Naive B cell (primary cell): ENCODE measurements at regions not wholly inside any gene's neighbourhood (a gene's known extent, or its start where the extent isn't known, plus 50 kb on each side); places are given as distances from the start of the nearest gene placed in this dataset.

ENCODE experiments used
- ATAC-seq, 2 donors: fragments of 150-1000 bp; cut with Tn5 transposase; 2 replicates each; pipeline ENCODE4 v1.10.0; 2021; ENCODE audit warnings: low read depth in 2 of 2, mild to moderate bottlenecking in 2 of 2, moderate library complexity in 2 of 2
- DNase-seq: peaks from one replicate; pipeline ENCODE4 v3.0.0; 2022
- H3K27ac Mint-ChIP-seq, 6 donors: one replicate each; pipeline ENCODE4 v1.8.0; 2020 to 2022; ENCODE audit warnings: mild to moderate bottlenecking in 6 of 6, mixed read lengths in 6 of 6, moderate library complexity in 5 of 6, inconsistent platforms in 2 of 6
- H3K27me3 Mint-ChIP-seq, 3 donors: one replicate each; pipeline ENCODE4 v1.8.0; 2021 to 2022; ENCODE audit warnings: mixed read lengths in 3 of 3, mild to moderate bottlenecking in 1 of 3
- H3K36me3 Mint-ChIP-seq, 2 donors: one replicate each; pipeline ENCODE4 v1.8.0; 2020 to 2022; ENCODE audit warnings: mixed read lengths in 2 of 2, inconsistent platforms in 1 of 2, mild to moderate bottlenecking in 1 of 2
- H3K4me1 Mint-ChIP-seq, 3 donors: one replicate each; pipeline ENCODE4 v1.8.0; 2020 to 2022; ENCODE audit warnings: mixed read lengths in 3 of 3, inconsistent platforms in 1 of 3, mild to moderate bottlenecking in 1 of 3, moderate library complexity in 1 of 3
- H3K4me3 Mint-ChIP-seq, 8 donors: one replicate each; pipeline ENCODE4 v1.8.0; 2020 to 2022; ENCODE audit warnings: mild to moderate bottlenecking in 8 of 8, mixed read lengths in 8 of 8, moderate library complexity in 8 of 8, inconsistent platforms in 2 of 8
- H3K9me3 Mint-ChIP-seq, 7 donors: one replicate each; pipeline ENCODE4 v1.8.0; 2020 to 2022; ENCODE audit warnings: mixed read lengths in 7 of 7, mild to moderate bottlenecking in 5 of 7, inconsistent platforms in 2 of 7, moderate library complexity in 1 of 7

GRCh38 chr16:6200861-6201260, 1103.3 kb upstream of the EEF2KMT start:
- H3K36me3 Mint-ChIP-seq = no peaks in the 10 kb centered on the region
- no peaks in the 10 kb centered on the region for H3K27me3 Mint-ChIP-seq
- ATAC-seq (no peak), DNase-seq (no peak)
- H3K4me3 Mint-ChIP-seq = no peak overlapping the region
- H3K9me3 Mint-ChIP-seq = peaks cover 0 to 13% (median 3%) of the 10 kb centered on the region in 7 donors
- no peak overlapping the region for H3K27ac Mint-ChIP-seq
- no peaks in the 10 kb centered on the region for H3K4me1 Mint-ChIP-seq

GRCh38 chr16:6200271-6200670, 1102.7 kb upstream of the EEF2KMT start:
- H3K4me1 Mint-ChIP-seq = no peaks in the 10 kb centered on the region
- no peaks in the 10 kb centered on the region for H3K27me3 Mint-ChIP-seq
- DNase-seq (no peak), ATAC-seq (no peak)
- peak overlapping the region in 1 of 8 donors; percentile 29 for H3K4me3 Mint-ChIP-seq
- no peaks in the 10 kb centered on the region for H3K36me3 Mint-ChIP-seq
- no peak overlapping the region for H3K27ac Mint-ChIP-seq
- peaks cover under 1 to 13% (median 3%) of the 10 kb centered on the region in 7 donors for H3K9me3 Mint-ChIP-seq

- Mint-ChIP-seq H3K4me1 (no peaks in the 10 kb centered on the region), H3K36me3 (no peaks in the 10 kb centered on the region), H3K27me3 (no peaks in the 10 kb centered on the region), H3K4me3 (no peak overlapping the region), H3K9me3 (peaks cover under 1 to 30% (median 10%) of the 10 kb centered on the region in 7 donors), H3K27ac (no peak overlapping the region)
- ATAC-seq (no peak), DNase-seq (no peak)
These were observed 1098.4 kb upstream of the EEF2KMT start for GRCh38 chr16:6195966-6196365.

- H3K27ac Mint-ChIP-seq = no peak overlapping the region
- H3K9me3 Mint-ChIP-seq = peaks cover 0 to 27% (median 7%) of the 10 kb centered on the region in 7 donors
- H3K36me3 Mint-ChIP-seq = no peaks in the 10 kb centered on the region
- no peaks in the 10 kb centered on the region for H3K27me3 Mint-ChIP-seq
- DNase-seq (no peak), ATAC-seq (no peak)
- H3K4me3 Mint-ChIP-seq = no peak overlapping the region
- H3K4me1 Mint-ChIP-seq = no peaks in the 10 kb centered on the region
These were observed 1096.1 kb upstream of the EEF2KMT start for GRCh38 chr16:6193718-6194117.

GRCh38 chr16:6192984-6193383, 1095.4 kb upstream of the EEF2KMT start:
- H3K4me3 Mint-ChIP-seq = no peak overlapping the region
- DNase-seq (no peak), ATAC-seq (no peak)
- H3K36me3 Mint-ChIP-seq = no peaks in the 10 kb centered on the region
- no peaks in the 10 kb centered on the region for H3K27me3 Mint-ChIP-seq
- H3K27ac Mint-ChIP-seq = no peak overlapping the region
- no peaks in the 10 kb centered on the region for H3K4me1 Mint-ChIP-seq
- peaks cover 0 to 27% (median 7%) of the 10 kb centered on the region in 7 donors for H3K9me3 Mint-ChIP-seq

GRCh38 chr16:6192532-6192931, 1094.9 kb upstream of the EEF2KMT start:
- Mint-ChIP-seq H3K36me3 (no peaks in the 10 kb centered on the region), H3K9me3 (peaks cover 0 to 27% (median 7%) of the 10 kb centered on the region in 7 donors), H3K4me3 (no peak overlapping the region), H3K27ac (no peak overlapping the region), H3K27me3 (no peaks in the 10 kb centered on the region), H3K4me1 (no peaks in the 10 kb centered on the region)
- ATAC-seq = no peak
- no peak for DNase-seq

GRCh38 chr16:6190776-6191175, 1093.2 kb upstream of the EEF2KMT start:
- Mint-ChIP-seq H3K4me1 (no peaks in the 10 kb centered on the region), H3K27me3 (no peaks in the 10 kb centered on the region), H3K9me3 (peaks cover 0 to 27% (median 7%) of the 10 kb centered on the region in 7 donors), H3K27ac (no peak overlapping the region), H3K36me3 (no peaks in the 10 kb centered on the region), H3K4me3 (no peak overlapping the region)
- no peak for DNase-seq
- ATAC-seq = no peak

GRCh38 chr16:6189216-6189615, 1091.6 kb upstream of the EEF2KMT start:
- no peaks in the 10 kb centered on the region for H3K27me3 Mint-ChIP-seq
- H3K27ac Mint-ChIP-seq = no peak overlapping the region
- H3K9me3 Mint-ChIP-seq = peaks cover under 1 to 20% (median 6%) of the 10 kb centered on the region in 7 donors
- no peaks in the 10 kb centered on the region for H3K4me1 Mint-ChIP-seq
- no peak overlapping the region for H3K4me3 Mint-ChIP-seq
- no peak for ATAC-seq
- peaks cover 0 to 2% of the 10 kb centered on the region in 2 donors for H3K36me3 Mint-ChIP-seq
- DNase-seq = no peak

GRCh38 chr16:6177616-6178180, 1080.1 kb upstream of the EEF2KMT start:
- H3K4me1 Mint-ChIP-seq = no peaks in the 10 kb centered on the region
- no peak overlapping the region for H3K4me3 Mint-ChIP-seq
- H3K27me3 Mint-ChIP-seq = no peaks in the 10 kb centered on the region
- peaks cover 0 to 11% (median 3%) of the 10 kb centered on the region in 7 donors for H3K9me3 Mint-ChIP-seq
- H3K36me3 Mint-ChIP-seq = no peaks in the 10 kb centered on the region
- ATAC-seq (no peak), DNase-seq (no peak)
- no peak overlapping the region for H3K27ac Mint-ChIP-seq

- no peak for DNase-seq
- no peak for ATAC-seq
- H3K27ac Mint-ChIP-seq = no peak overlapping the region
- no peaks in the 10 kb centered on the region for H3K4me1 Mint-ChIP-seq
- H3K4me3 Mint-ChIP-seq = no peak overlapping the region
- H3K36me3 Mint-ChIP-seq = no peaks in the 10 kb centered on the region
- no peaks in the 10 kb centered on the region for H3K27me3 Mint-ChIP-seq
- peaks cover 0 to 14% (median 3%) of the 10 kb centered on the region in 7 donors for H3K9me3 Mint-ChIP-seq
These were observed 1072.4 kb upstream of the EEF2KMT start for GRCh38 chr16:6170022-6170421.

GRCh38 chr16:6165330-6165979, 1067.9 kb upstream of the EEF2KMT start:
- Mint-ChIP-seq H3K4me3 (no peak overlapping the region), H3K27me3 (no peaks in the 10 kb centered on the region), H3K27ac (no peak overlapping the region), H3K9me3 (peaks cover 0 to 14% (median 4%) of the 10 kb centered on the region in 7 donors), H3K4me1 (no peaks in the 10 kb centered on the region), H3K36me3 (no peaks in the 10 kb centered on the region)
- DNase-seq = no peak
- no peak for ATAC-seq

GRCh38 chr16:6160871-6161270, 1063.3 kb upstream of the EEF2KMT start:
- no peaks in the 10 kb centered on the region for H3K36me3 Mint-ChIP-seq
- H3K27me3 Mint-ChIP-seq = no peaks in the 10 kb centered on the region
- H3K4me3 Mint-ChIP-seq = no peak overlapping the region
- H3K4me1 Mint-ChIP-seq = no peaks in the 10 kb centered on the region
- H3K9me3 Mint-ChIP-seq = peaks cover 0 to 10% (median 6%) of the 10 kb centered on the region in 7 donors
- DNase-seq = no peak
- H3K27ac Mint-ChIP-seq = peak overlapping the region in 1 of 6 donors; percentile 12
- ATAC-seq = no peak

- DNase-seq (no peak), ATAC-seq (no peak)
- Mint-ChIP-seq H3K4me1 (no peaks in the 10 kb centered on the region), H3K9me3 (peaks cover 0 to 10% (median 6%) of the 10 kb centered on the region in 7 donors), H3K4me3 (no peak overlapping the region), H3K27me3 (no peaks in the 10 kb centered on the region), H3K27ac (no peak overlapping the region), H3K36me3 (no peaks in the 10 kb centered on the region)
These were observed 1062.7 kb upstream of the EEF2KMT start for GRCh38 chr16:6160303-6160702.

- DNase-seq (no peak), ATAC-seq (no peak)
- H3K4me1 Mint-ChIP-seq = no peaks in the 10 kb centered on the region
- H3K4me3 Mint-ChIP-seq = no peak overlapping the region
- H3K27me3 Mint-ChIP-seq = no peaks in the 10 kb centered on the region
- peaks cover 0 to 10% (median 6%) of the 10 kb centered on the region in 7 donors for H3K9me3 Mint-ChIP-seq
- H3K36me3 Mint-ChIP-seq = no peaks in the 10 kb centered on the region
- no peak overlapping the region for H3K27ac Mint-ChIP-seq
These were observed 1060.2 kb upstream of the EEF2KMT start for GRCh38 chr16:6157806-6158205.
